ENCODE measurements at regions not wholly inside any gene's neighbourhood (a gene's known extent, or its start where the extent isn't known, plus 50 kb on each side); places are given as distances from the start of the nearest gene placed in this dataset.
A peak's percentile ranks its signal among the peaks of the same experiment; 100 is the strongest.

- no peaks in the 10 kb centered on the region for H3K27me3 ChIP-seq
- no peak for TF ChIP-seq CTCF (IDR thresholded peaks at IDR 0.05)
- no peak for TF ChIP-seq POLR2A (IDR thresholded peaks at IDR 0.05)
- H3K27ac ChIP-seq: no peak overlapping the region
- no peak for DNase-seq
- H3K4me1 ChIP-seq: no peaks in the 10 kb centered on the region
- H3K9me3 ChIP-seq: no peaks in the 10 kb centered on the region
- intact Hi-C loops (cut with DNase I): no loop called here
- no peak overlapping the region for H3K4me3 ChIP-seq
- no peaks in the 10 kb centered on the region for H3K36me3 ChIP-seq
- 54 to 59% methylated on average over 2 of the region's 2 CpGs for WGBS, 2 donors
Measured at GRCh38 chr3:87175732-87176131, 51.4 kb upstream of the CHMP2B start.

- no peak for DNase-seq
- Histone ChIP-seq H3K27me3 (no peaks in the 10 kb centered on the region), H3K9me3 (no peaks in the 10 kb centered on the region), H3K36me3 (no peaks in the 10 kb centered on the region), H3K27ac (no peak overlapping the region), H3K4me3 (no peak overlapping the region), H3K4me1 (no peaks in the 10 kb centered on the region)
- TF ChIP-seq CTCF (IDR thresholded peaks at IDR 0.05): no peak
- no peak for TF ChIP-seq POLR2A (IDR thresholded peaks at IDR 0.05)
- WGBS, 2 donors: 63 to 73% methylated on average over 2 of the region's 2 CpGs
- intact Hi-C loops (cut with DNase I): no loop called here
Measured at GRCh38 chr3:87173776-87174175, 53.3 kb upstream of the CHMP2B start.

- no peak for TF ChIP-seq CTCF (IDR thresholded peaks at IDR 0.05)
- TF ChIP-seq POLR2A (IDR thresholded peaks at IDR 0.05): no peak
- no peaks in the 10 kb centered on the region for H3K36me3 ChIP-seq
- no peaks in the 10 kb centered on the region for H3K9me3 ChIP-seq
- H3K4me3 ChIP-seq: no peak overlapping the region
- no peak for DNase-seq
- WGBS, 2 donors: 64 to 86% methylated on average over 3 of the region's 3 CpGs
- H3K4me1 ChIP-seq: no peaks in the 10 kb centered on the region
- H3K27me3 ChIP-seq: peaks cover 0 to 5% (median 0%) of the 10 kb centered on the region in 4 donors
- no peak overlapping the region for H3K27ac ChIP-seq
- intact Hi-C loops (cut with DNase I): no loop called here
Measured at GRCh38 chr3:87173071-87173470, 54.0 kb upstream of the CHMP2B start.

GRCh38 chr3:87167628-87168456, 59.3 kb upstream of the CHMP2B start:
- H3K4me1 ChIP-seq: peaks cover 0 to 4% (median 0%) of the 10 kb centered on the region in 3 donors
- H3K36me3 ChIP-seq: no peaks in the 10 kb centered on the region
- H3K27ac ChIP-seq: no peak overlapping the region
- no peak for DNase-seq
- intact Hi-C loops (cut with DNase I): no loop called here
- 41 to 42% methylated on average over 11 of the region's 11 CpGs for WGBS, 2 donors
- peak in 5 of 6 experiments; percentile 14 to 62 (median 34) for TF ChIP-seq CTCF (IDR thresholded peaks at IDR 0.05)
- TF ChIP-seq POLR2A (IDR thresholded peaks at IDR 0.05): no peak
- H3K9me3 ChIP-seq: no peaks in the 10 kb centered on the region
- peaks cover 0 to 5% (median 0%) of the 10 kb centered on the region in 4 donors for H3K27me3 ChIP-seq
- H3K4me3 ChIP-seq: peak overlapping the region in 3 of 4 donors; percentile 13 to 54 (median 31)

GRCh38 chr3:87164245-87164644, 62.9 kb upstream of the CHMP2B start:
- TF ChIP-seq POLR2A (IDR thresholded peaks at IDR 0.05) (no peak), CTCF (IDR thresholded peaks at IDR 0.05) (no peak)
- H3K27me3 ChIP-seq: peaks cover 0 to 5% (median 0%) of the 10 kb centered on the region in 4 donors
- intact Hi-C loops (cut with DNase I): no loop called here
- H3K36me3 ChIP-seq: no peaks in the 10 kb centered on the region
- peaks cover 0 to 4% (median 0%) of the 10 kb centered on the region in 3 donors for H3K4me1 ChIP-seq
- H3K27ac ChIP-seq: no peak overlapping the region
- H3K9me3 ChIP-seq: no peaks in the 10 kb centered on the region
- WGBS, 2 donors: 88 to 91% methylated on average over 3 of the region's 3 CpGs
- H3K4me3 ChIP-seq: no peak overlapping the region
- DNase-seq: no peak
